Anterior cingulate cortex (tissue), 58 donors: ENCODE measurements at regions not wholly inside any gene's neighbourhood (a gene's known extent, or its start where the extent isn't known, plus 50 kb on each side); places are given as distances from the start of the nearest gene placed in this dataset.

Experiments used
- DNase-seq, 58 donors: peaks; one replicate each; lab custom pipeline; 2025; lab: John Stamatoyannopoulos, UW

- peak in 4 of 58 donors; percentile 3 to 4 (median 4) for DNase-seq
These were observed 277.6 kb downstream of the GASK1B start for GRCh38 chr4:157895205-157895604.

- DNase-seq: no peak
These were observed 283.0 kb downstream of the GASK1B start for GRCh38 chr4:157889788-157890187.

GRCh38 chr4:157888281-157888680 is 284.5 kb downstream of the GASK1B start:
- no peak for DNase-seq

GRCh38 chr4:157887316-157887715 is 285.5 kb downstream of the GASK1B start:
- no peak for DNase-seq

GRCh38 chr4:157886645-157887044 is 286.2 kb downstream of the GASK1B start:
- no peak for DNase-seq

GRCh38 chr4:157885811-157886210 is 287.0 kb downstream of the GASK1B start:
- peak in 1 of 58 donors; percentile 20 for DNase-seq

GRCh38 chr4:157882901-157883300 is 289.9 kb downstream of the GASK1B start:
- no peak for DNase-seq

GRCh38 chr4:157880761-157881160 is 292.1 kb downstream of the GASK1B start:
- peak in 1 of 58 donors; percentile 2 for DNase-seq

GRCh38 chr4:157854819-157855218 is 318.0 kb downstream of the GASK1B start:
- DNase-seq: no peak

- DNase-seq: no peak
These were observed 332.2 kb downstream of the GASK1B start for GRCh38 chr4:157840648-157841047.

- DNase-seq: no peak
These were observed 332.8 kb downstream of the GASK1B start for GRCh38 chr4:157840034-157840433.

- DNase-seq: no peak
These were observed 334.5 kb downstream of the GASK1B start for GRCh38 chr4:157838366-157838765.

GRCh38 chr4:157837071-157837703 is 335.6 kb downstream of the GASK1B start:
- DNase-seq: no peak

GRCh38 chr4:157832596-157832995 is 340.2 kb downstream of the GASK1B start:
- DNase-seq: no peak

- DNase-seq: no peak
These were observed 348.8 kb downstream of the GASK1B start for GRCh38 chr4:157824021-157824420.

- DNase-seq: no peak
These were observed 351.0 kb downstream of the GASK1B start for GRCh38 chr4:157821814-157822213.

- DNase-seq: no peak
These were observed 352.9 kb downstream of the GASK1B start for GRCh38 chr4:157819693-157820464.

GRCh38 chr4:157818946-157819692 is 353.7 kb downstream of the GASK1B start:
- no peak for DNase-seq

GRCh38 chr4:157810137-157810774 is 362.6 kb downstream of the GASK1B start:
- no peak for DNase-seq

GRCh38 chr4:157808796-157809383 is 363.9 kb downstream of the GASK1B start:
- no peak for DNase-seq
